ENCODE measurements at regions not wholly inside any gene's neighbourhood (a gene's known extent, or its start where the extent isn't known, plus 50 kb on each side); places are given as distances from the start of the nearest gene placed in this dataset.

- 77% methylated on average over 3 of the region's 3 CpGs; no CpG with 5 or more reads in 1 of the 2 experiments for WGBS, 2 experiments (ENCODE audit: extremely low coverage in 1 of 2, insufficient coverage in 1 of 2, insufficient read length in 1 of 2, insufficient replicate concordance in 2 of 2, low coverage in 1 of 2, low lambda C conversion rate in 2 of 2, missing lambda C conversion rate in 1 of 2)
- H3K9me3 ChIP-seq (ENCODE audit: insufficient read depth in 2 of 2, low read depth in 1 of 2, low read length in 1 of 2) = no peaks in the 10 kb centered on the region; a peak in 1 of 4 replicates
- CTCF ChIA-PET (ENCODE audit: partially characterized antibody) = interaction anchor here (0.6 to 0.8 kb wide), 2 partner anchors 255 to 324 kb away, joined by 3 read pairs; no protein-coding TSS in a partner anchor
- H4K91ac ChIP-seq (replicated peaks; ENCODE audit: insufficient read length, low read length) = no peak overlapping the region
- H3K4me2 ChIP-seq (ENCODE audit: insufficient read depth in 1 of 2, low read depth in 2 of 2, low read length in 2 of 2) = no peak overlapping the region
- H3K27ac ChIP-seq (ENCODE audit: low read depth, low read length) = no peak overlapping the region
- POLR2A ChIA-PET (ENCODE audit: partially characterized antibody) = no interaction called here
- TF ChIP-seq MAFK (IDR thresholded peaks at IDR 0.05; ENCODE audit: low read depth, low read length) = peak; percentile 81
- no peak for TF ChIP-seq E2F6 (IDR thresholded peaks at IDR 0.05)
- no peak for TF ChIP-seq SUZ12 (IDR thresholded peaks at IDR 0.05; ENCODE audit: low read length)
- no peak for TF ChIP-seq CHD1 (IDR thresholded peaks at IDR 0.05; ENCODE audit: low read depth, low read length)
- H4K8ac ChIP-seq (ENCODE audit: extremely low read depth, insufficient read depth, low read length) = no peak overlapping the region
- H3K36me3 ChIP-seq (ENCODE audit: control insufficient read depth in 2 of 4, insufficient read depth in 4 of 4, low read length in 3 of 4) = no peaks in the 10 kb centered on the region
- H2BK20ac ChIP-seq (ENCODE audit: low read length) = no peak overlapping the region
- no peak overlapping the region for H3K14ac ChIP-seq (ENCODE audit: insufficient read length)
- H4K20me1 ChIP-seq (replicated peaks in 1 of 2; ENCODE audit: control insufficient read depth in 1 of 2, insufficient read depth in 2 of 2, low read length in 2 of 2) = no peaks in the 10 kb centered on the region
- H2BK120ac ChIP-seq (replicated peaks; ENCODE audit: low read depth, low read length) = no peak overlapping the region
- no peak overlapping the region for H3K23ac ChIP-seq (ENCODE audit: insufficient read length)
- H2AK5ac ChIP-seq (ENCODE audit: low read depth, low read length) = no peak overlapping the region
- no peak overlapping the region for H2BK5ac ChIP-seq (ENCODE audit: low read depth, low read length)
- DNase-seq (ENCODE audit: low read depth in 1 of 2, low spot score in 2 of 2) = no peak
- H3K79me2 ChIP-seq (ENCODE audit: control insufficient read depth in 1 of 2, insufficient read depth in 2 of 2, low read length in 2 of 2) = no peaks in the 10 kb centered on the region
- no peaks in the 10 kb centered on the region for H3K79me1 ChIP-seq (ENCODE audit: low read depth, low read length)
- no peak overlapping the region for H2BK15ac ChIP-seq (ENCODE audit: low read length)
- 0 out of 7 replicates have a peak, but pooled peaks cover 0 to 3% (median 0%) of the 10 kb centered on the region in 4 experiments for H3K27me3 ChIP-seq (replicated peaks in 1 of 4; ENCODE audit: control insufficient read depth in 3 of 4, extremely low read depth in 1 of 4, insufficient read depth in 3 of 4, low read length in 3 of 4)
- no peak overlapping the region for H3K56ac ChIP-seq (replicated peaks; ENCODE audit: insufficient read length, low read depth, low read length)
- no peaks in the 10 kb centered on the region; the same call in 1 of the 2 replicates for H3K23me2 ChIP-seq (ENCODE audit: low read depth, low read length)
- H3K4me1 ChIP-seq (replicated peaks in 1 of 4; ENCODE audit: control insufficient read depth in 3 of 4, insufficient read depth in 4 of 4, low read length in 3 of 4) = peaks cover 0 to 3% (median 0%) of the 10 kb centered on the region in 4 experiments; a peak in 2 of 7 replicates
- H3K4ac ChIP-seq (replicated peaks; ENCODE audit: insufficient read length, low read depth, low read length) = no peak overlapping the region
- H3K18ac ChIP-seq (ENCODE audit: extremely low read depth, low read length) = no peak overlapping the region
- H3K9ac ChIP-seq (replicated peaks in 1 of 4; ENCODE audit: extremely low read depth in 1 of 4, low read depth in 3 of 4, low read length in 3 of 4) = no peak overlapping the region
- H2AFZ ChIP-seq (ENCODE audit: low read length) = no peak overlapping the region
- FAIRE-seq = peak; percentile 7
- no peak overlapping the region for H2BK12ac ChIP-seq (ENCODE audit: low read depth, low read length)
- no peak overlapping the region for H4K5ac ChIP-seq (ENCODE audit: insufficient read length, low read depth, low read length)
- H3K4me3 ChIP-seq (ENCODE audit: extremely low read depth in 1 of 4, insufficient read depth in 2 of 4, low read depth in 3 of 4, low read length in 4 of 4) = no peak overlapping the region
Observed at GRCh38 chr6:68189217-68189815, 445.8 kb upstream of the ADGRB3 start.

Measured in H1 (cell line).